ENCODE measurements at regions not wholly inside any gene's neighbourhood (a gene's known extent, or its start where the extent isn't known, plus 50 kb on each side); places are given as distances from the start of the nearest gene placed in this dataset.

GRCh38 chr19:30886222-30886621 lies 463.0 kb downstream of the TSHZ3 start:
- H4K20me1 ChIP-seq (ENCODE audit: control insufficient read depth, extremely low read depth, insufficient read depth, low read length): no peaks in the 10 kb centered on the region
- TF ChIP-seq EZH2 (IDR thresholded peaks at IDR 0.05; ENCODE audit: low read length, missing control alignments) (no peak), CTCF (conservative IDR thresholded peaks at IDR 0.05 in 1 of 2, IDR thresholded peaks at IDR 0.05 in 1 of 2; ENCODE audit: low read depth in 1 of 2, low read length in 2 of 2) (no peak)
- H3K4me1 ChIP-seq (ENCODE audit: control insufficient read depth, extremely low read depth, insufficient read depth, low read length): no peaks in the 10 kb centered on the region
- no peak overlapping the region for H3K4me2 ChIP-seq (ENCODE audit: extremely low read depth, insufficient read depth, low read length)
- no peak overlapping the region for H3K27ac ChIP-seq (ENCODE audit: insufficient read depth, low read length)
- no peak overlapping the region for H3K9ac ChIP-seq (ENCODE audit: insufficient read depth, low read length)
- no peaks in the 10 kb centered on the region for H3K79me2 ChIP-seq (ENCODE audit: control insufficient read depth, insufficient read depth, low read length)
- no peaks in the 10 kb centered on the region for H3K27me3 ChIP-seq (ENCODE audit: control insufficient read depth, insufficient read depth, low read length)
- no peaks in the 10 kb centered on the region for H3K9me3 ChIP-seq (ENCODE audit: control insufficient read depth, insufficient read depth, low read depth, low read length)
- no peaks in the 10 kb centered on the region for H3K36me3 ChIP-seq (ENCODE audit: control insufficient read depth, insufficient read depth, low read length)
- no peak overlapping the region for H2AFZ ChIP-seq (ENCODE audit: low read length)
- no peak overlapping the region for H3K4me3 ChIP-seq (replicated peaks in 1 of 4; ENCODE audit: control extremely low read depth in 1 of 4, insufficient read depth in 1 of 4, low read depth in 3 of 4, low read length in 4 of 4)
- no peak for DNase-seq (ENCODE audit: low read depth in 2 of 2)

GRCh38 chr19:30884146-30884812 lies 465.0 kb downstream of the TSHZ3 start:
- no peaks in the 10 kb centered on the region for H3K9me3 ChIP-seq (ENCODE audit: control insufficient read depth, insufficient read depth, low read depth, low read length)
- H3K79me2 ChIP-seq (ENCODE audit: control insufficient read depth, insufficient read depth, low read length): no peaks in the 10 kb centered on the region
- no peaks in the 10 kb centered on the region for H3K27me3 ChIP-seq (ENCODE audit: control insufficient read depth, insufficient read depth, low read length)
- H3K4me2 ChIP-seq (ENCODE audit: extremely low read depth, insufficient read depth, low read length): no peak overlapping the region
- no peak for DNase-seq (ENCODE audit: low read depth in 2 of 2)
- no peak overlapping the region for H3K27ac ChIP-seq (ENCODE audit: insufficient read depth, low read length)
- no peak for TF ChIP-seq EZH2 (IDR thresholded peaks at IDR 0.05; ENCODE audit: low read length, missing control alignments)
- TF ChIP-seq CTCF (conservative IDR thresholded peaks at IDR 0.05 in 1 of 2, IDR thresholded peaks at IDR 0.05 in 1 of 2; ENCODE audit: low read depth in 1 of 2, low read length in 2 of 2): no peak
- H4K20me1 ChIP-seq (ENCODE audit: control insufficient read depth, extremely low read depth, insufficient read depth, low read length): no peaks in the 10 kb centered on the region
- no peak overlapping the region for H3K9ac ChIP-seq (ENCODE audit: insufficient read depth, low read length)
- no peak overlapping the region for H2AFZ ChIP-seq (ENCODE audit: low read length)
- no peaks in the 10 kb centered on the region for H3K4me1 ChIP-seq (ENCODE audit: control insufficient read depth, extremely low read depth, insufficient read depth, low read length)
- H3K36me3 ChIP-seq (ENCODE audit: control insufficient read depth, insufficient read depth, low read length): no peaks in the 10 kb centered on the region
- H3K4me3 ChIP-seq (replicated peaks in 1 of 4; ENCODE audit: control extremely low read depth in 1 of 4, insufficient read depth in 1 of 4, low read depth in 3 of 4, low read length in 4 of 4): no peak overlapping the region

GRCh38 chr19:30883071-30883470 lies 466.2 kb downstream of the TSHZ3 start:
- Histone ChIP-seq H3K9ac (ENCODE audit: insufficient read depth, low read length) (no peak overlapping the region), H3K9me3 (ENCODE audit: control insufficient read depth, insufficient read depth, low read depth, low read length) (no peaks in the 10 kb centered on the region), H3K4me2 (ENCODE audit: extremely low read depth, insufficient read depth, low read length) (no peak overlapping the region), H3K79me2 (ENCODE audit: control insufficient read depth, insufficient read depth, low read length) (no peaks in the 10 kb centered on the region), H3K4me1 (ENCODE audit: control insufficient read depth, extremely low read depth, insufficient read depth, low read length) (no peaks in the 10 kb centered on the region), H3K27ac (ENCODE audit: insufficient read depth, low read length) (no peak overlapping the region), H4K20me1 (ENCODE audit: control insufficient read depth, extremely low read depth, insufficient read depth, low read length) (no peaks in the 10 kb centered on the region), H2AFZ (ENCODE audit: low read length) (no peak overlapping the region), H3K27me3 (ENCODE audit: control insufficient read depth, insufficient read depth, low read length) (no peaks in the 10 kb centered on the region), H3K4me3 (replicated peaks in 1 of 4; ENCODE audit: control extremely low read depth in 1 of 4, insufficient read depth in 1 of 4, low read depth in 3 of 4, low read length in 4 of 4) (no peak overlapping the region), H3K36me3 (ENCODE audit: control insufficient read depth, insufficient read depth, low read length) (no peaks in the 10 kb centered on the region)
- TF ChIP-seq EZH2 (IDR thresholded peaks at IDR 0.05; ENCODE audit: low read length, missing control alignments) (no peak), CTCF (conservative IDR thresholded peaks at IDR 0.05 in 1 of 2, IDR thresholded peaks at IDR 0.05 in 1 of 2; ENCODE audit: low read depth in 1 of 2, low read length in 2 of 2) (no peak)
- no peak for DNase-seq (ENCODE audit: low read depth in 2 of 2)

All from fibroblast of lung (primary cell).